PC-3 (cell line): ENCODE measurements at regions not wholly inside any gene's neighbourhood (a gene's known extent, or its start where the extent isn't known, plus 50 kb on each side); places are given as distances from the start of the nearest gene placed in this dataset.

Experiments
- ATAC-seq: fragments of 200-7000 bp; cut with Tn5 transposase; 2 replicates; pipeline ENCODE4 v1.9.1; 2020; ENCODE audit warnings: mild to moderate bottlenecking, moderate library complexity
- BruUV-seq: library from RNA; stranded (reverse); fragments of 400-500 nt; replicated peaks from 2 replicates; lab custom pipeline; 2021; lab: Mats Ljungman, UMichigan
- CTCF ChIA-PET: fragments of 300-600 bp; sonication (Branson Sonifier 250); formaldehyde crosslinking; loops from one replicate; lab custom pipeline; 2022; ENCODE audit warnings: antibody characterized with exemption; lab: Charles Lee
- POLR2A ChIA-PET: fragments of 300-600 bp; sonication (Branson Sonifier 250); formaldehyde crosslinking; loops from one replicate; lab custom pipeline; 2022; ENCODE audit warnings: antibody characterized with exemption; ENCODE audit not compliant: unreplicated experiment; lab: Charles Lee
- DNase-seq: peaks from one replicate; pipeline ENCODE4 v3.0.0-alpha.2; 2015
- H2AFZ ChIP-seq: fragments of 300-600 bp; sonication (generic); 2 replicates; pipeline ENCODE4 v1.6.0; 2016; ENCODE audit warnings: antibody characterized with exemption, low read length
- H3F3A ChIP-seq: fragments of 300-600 bp; sonication (generic); one replicate; pipeline ENCODE4 v1.6.0; 2017; ENCODE audit warnings: antibody characterized with exemption, low read length, control low read depth, mild to moderate bottlenecking; ENCODE audit not compliant: unreplicated experiment
- H3K27ac ChIP-seq: fragments of 300-600 bp; sonication (generic); 2 replicates; pipeline ENCODE4 v1.5.1; 2016; ENCODE audit warnings: mild to moderate bottlenecking, low read length
- H3K27me3 ChIP-seq: fragments of 300-600 bp; sonication (generic); 2 replicates; pipeline ENCODE4 v1.6.1; 2016; ENCODE audit warnings: low read length, mixed read lengths
- H3K36me3 ChIP-seq: fragments of 300-600 bp; sonication (generic); 2 replicates; pipeline ENCODE4 v1.6.1; 2016; ENCODE audit warnings: low read depth, mixed run types, low read length, mixed read lengths
- H3K4me1 ChIP-seq: fragments of 300-600 bp; sonication (generic); 2 replicates; pipeline ENCODE4 v1.5.1; 2016; ENCODE audit warnings: low read length; ENCODE audit not compliant: insufficient read depth
- H3K4me2 ChIP-seq: fragments of 300-600 bp; sonication (generic); 2 replicates; pipeline ENCODE4 v1.6.0; 2016; ENCODE audit warnings: low read length
- H3K4me3 ChIP-seq: fragments of 300-600 bp; sonication (generic); 2 replicates; pipeline ENCODE4 v1.5.1; 2016; ENCODE audit warnings: mild to moderate bottlenecking, low read length, mixed read lengths
- H3K79me2 ChIP-seq: fragments of 300-600 bp; sonication (generic); 2 replicates; pipeline ENCODE4 v1.6.1; 2017; ENCODE audit warnings: low read length, mixed read lengths
- H3K9ac ChIP-seq: fragments of 300-600 bp; sonication (generic); 2 replicates; pipeline ENCODE4 v1.6.0; 2016; ENCODE audit warnings: mild to moderate bottlenecking, low read length
- H3K9me2 ChIP-seq: fragments of 300-600 bp; sonication (generic); replicated peaks from 2 replicates; pipeline ENCODE4 v1.6.1; 2016; ENCODE audit warnings: mixed run types, low read length, mixed read lengths
- H3K9me3 ChIP-seq: fragments of 300-600 bp; sonication (generic); 2 replicates; pipeline ENCODE4 v1.6.1; 2016; ENCODE audit warnings: low read length, mixed read lengths
- H4K20me1 ChIP-seq: fragments of 300-600 bp; sonication (generic); 2 replicates; pipeline ENCODE4 v1.6.1; 2016; ENCODE audit warnings: low read length, mixed read lengths
- EZH2 ChIP-seq: fragments of 300-600 bp; sonication (generic); IDR thresholded peaks from one replicate; pipeline ENCODE4 v1.6.1; 2017; ENCODE audit warnings: antibody characterized with exemption, mild to moderate bottlenecking, low read length; ENCODE audit not compliant: unreplicated experiment
- EZH2phosphoT487 ChIP-seq: fragments of 300-600 bp; sonication (generic); IDR thresholded peaks from 2 replicates; pipeline ENCODE4 v1.6.1; 2018; ENCODE audit warnings: mild to moderate bottlenecking, antibody characterized with exemption, low read length, borderline replicate concordance
- intact Hi-C: fragments of 100-400 bp; cut with micrococcal nuclease; formaldehyde crosslinking; loops from 2 replicates; pipeline ENCODE4 v1.9.0; 2023
- TF ChIP-seq, protein P1 (sequence below): fragments of 300-600 bp; sonication (generic); conservative IDR thresholded peaks from 2 replicates; pipeline ENCODE4 v1.5.1; 2017; ENCODE audit warnings: antibody characterized with exemption, low read depth, mild to moderate bottlenecking, low read length

DNA sequence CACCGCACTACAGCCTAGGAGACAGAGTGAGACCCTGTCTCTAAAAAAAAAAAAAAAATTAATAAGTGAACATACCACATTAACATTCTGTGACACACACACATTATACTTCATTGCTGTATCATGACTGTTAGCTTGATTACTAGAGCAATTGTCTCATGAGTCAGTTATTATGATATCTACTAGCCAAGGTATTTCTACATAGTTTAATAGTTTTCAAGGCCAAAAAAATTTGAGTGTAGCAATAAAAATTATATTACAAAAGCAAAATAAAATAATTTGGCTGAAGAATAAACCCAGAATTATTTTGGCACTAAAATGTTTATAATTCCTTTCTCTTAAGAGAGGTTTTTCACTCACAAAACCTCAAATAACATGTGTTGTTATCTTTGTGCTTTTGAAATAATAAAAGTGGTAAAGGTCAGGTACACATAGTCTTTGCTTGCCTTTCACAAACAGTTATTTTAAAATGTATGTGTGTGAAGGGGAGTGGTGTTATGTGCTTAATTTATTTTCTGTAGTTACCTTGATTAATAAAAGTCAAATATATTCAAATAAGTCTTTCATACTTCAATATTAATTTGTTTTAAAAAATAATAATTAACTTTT, 136.9 kb upstream of the SPOPL start:
- H3F3A ChIP-seq = no peaks in the 10 kb centered on the region
- H4K20me1 ChIP-seq = no peaks in the 10 kb centered on the region
- H3K9me2 ChIP-seq = no peaks in the 10 kb centered on the region
- no peak overlapping the region for H3K4me2 ChIP-seq
- POLR2A ChIA-PET = interaction anchor here (0.5 kb wide), 1 partner anchor 618 kb away, joined by 4 read pairs; no protein-coding TSS in a partner anchor
- H3K36me3 ChIP-seq = no peaks in the 10 kb centered on the region
- H3K4me3 ChIP-seq = no peak overlapping the region
- BruUV-seq = no TSS peak
- CTCF ChIA-PET = interaction anchor here (0.5 kb wide), 1 partner anchor 11 kb away, joined by 3 read pairs; no protein-coding TSS in a partner anchor
- H3K9ac ChIP-seq = no peak overlapping the region
- H2AFZ ChIP-seq = no peak overlapping the region
- no peaks in the 10 kb centered on the region for H3K9me3 ChIP-seq
- no peaks in the 10 kb centered on the region for H3K27me3 ChIP-seq
- ATAC-seq (peak; percentile 72), DNase-seq (peak; percentile 37)
- intact Hi-C loops = no loop called here
- no peak for TF ChIP-seq EZH2
- TF ChIP-seq, protein P1, sequence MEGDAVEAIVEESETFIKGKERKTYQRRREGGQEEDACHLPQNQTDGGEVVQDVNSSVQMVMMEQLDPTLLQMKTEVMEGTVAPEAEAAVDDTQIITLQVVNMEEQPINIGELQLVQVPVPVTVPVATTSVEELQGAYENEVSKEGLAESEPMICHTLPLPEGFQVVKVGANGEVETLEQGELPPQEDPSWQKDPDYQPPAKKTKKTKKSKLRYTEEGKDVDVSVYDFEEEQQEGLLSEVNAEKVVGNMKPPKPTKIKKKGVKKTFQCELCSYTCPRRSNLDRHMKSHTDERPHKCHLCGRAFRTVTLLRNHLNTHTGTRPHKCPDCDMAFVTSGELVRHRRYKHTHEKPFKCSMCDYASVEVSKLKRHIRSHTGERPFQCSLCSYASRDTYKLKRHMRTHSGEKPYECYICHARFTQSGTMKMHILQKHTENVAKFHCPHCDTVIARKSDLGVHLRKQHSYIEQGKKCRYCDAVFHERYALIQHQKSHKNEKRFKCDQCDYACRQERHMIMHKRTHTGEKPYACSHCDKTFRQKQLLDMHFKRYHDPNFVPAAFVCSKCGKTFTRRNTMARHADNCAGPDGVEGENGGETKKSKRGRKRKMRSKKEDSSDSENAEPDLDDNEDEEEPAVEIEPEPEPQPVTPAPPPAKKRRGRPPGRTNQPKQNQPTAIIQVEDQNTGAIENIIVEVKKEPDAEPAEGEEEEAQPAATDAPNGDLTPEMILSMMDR = no peak
- no peak for TF ChIP-seq EZH2phosphoT487
- no peaks in the 10 kb centered on the region for H3K4me1 ChIP-seq
- no peak overlapping the region for H3K27ac ChIP-seq
- no peaks in the 10 kb centered on the region for H3K79me2 ChIP-seq

DNA sequence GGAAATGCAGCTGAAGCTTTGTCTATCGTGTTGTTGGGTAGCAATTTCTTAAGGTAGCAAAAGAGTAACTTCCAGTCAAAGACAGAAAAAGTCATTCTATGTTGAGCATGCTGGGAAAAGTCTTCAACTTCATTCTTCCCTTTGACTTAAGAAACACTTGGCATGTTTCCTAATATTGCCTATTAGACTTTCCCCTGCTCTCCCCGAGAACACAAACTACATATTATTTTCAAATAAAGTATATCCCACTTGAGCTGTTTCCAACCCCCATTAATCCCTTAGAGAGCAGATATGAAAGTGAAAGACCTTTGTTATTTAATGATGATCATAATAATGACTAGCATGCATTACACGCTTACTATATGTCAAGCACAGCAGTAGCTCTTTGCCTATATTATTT, 136.0 kb upstream of the SPOPL start:
- ChIA-PET POLR2A (interaction anchor here (0.5 kb wide), 1 partner anchor 402 kb away, joined by 3 read pairs; no protein-coding TSS in a partner anchor), CTCF (no interaction called here)
- Histone ChIP-seq H2AFZ (no peak overlapping the region), H3K9me3 (no peaks in the 10 kb centered on the region), H3K79me2 (no peaks in the 10 kb centered on the region), H3K27me3 (no peaks in the 10 kb centered on the region), H3K9ac (no peak overlapping the region), H3F3A (no peaks in the 10 kb centered on the region), H3K27ac (no peak overlapping the region), H3K4me2 (no peak overlapping the region), H3K4me3 (no peak overlapping the region), H4K20me1 (no peaks in the 10 kb centered on the region), H3K9me2 (no peaks in the 10 kb centered on the region), H3K36me3 (no peaks in the 10 kb centered on the region), H3K4me1 (no peaks in the 10 kb centered on the region)
- no TSS peak for BruUV-seq
- DNase-seq (no peak), ATAC-seq (no peak)
- intact Hi-C loops = no loop called here
- TF ChIP-seq EZH2phosphoT487 (no peak), EZH2 (no peak)
- TF ChIP-seq, protein P1 = no peak

DNA sequence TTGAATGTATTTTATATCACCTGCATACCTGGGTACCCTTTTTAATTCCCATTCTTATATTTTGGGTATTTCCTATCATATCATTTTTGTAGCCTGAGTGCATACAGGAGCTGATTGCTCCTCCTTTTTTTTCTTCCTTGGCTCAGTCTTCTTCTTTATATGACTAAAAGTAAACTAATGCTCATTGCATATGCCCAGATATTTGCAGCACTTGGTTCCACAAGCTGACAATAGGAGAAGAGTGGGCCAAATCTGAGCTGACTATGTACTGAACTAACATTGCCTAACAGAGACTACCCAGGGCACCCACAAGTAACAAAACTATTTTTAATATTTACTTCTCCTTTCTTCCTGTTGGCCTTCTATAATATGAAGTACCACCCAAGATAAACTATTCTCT, 131.7 kb upstream of the SPOPL start:
- Histone ChIP-seq H3K9ac (no peak overlapping the region), H3K4me2 (no peak overlapping the region), H3K79me2 (no peaks in the 10 kb centered on the region), H3F3A (no peaks in the 10 kb centered on the region), H3K9me2 (no peaks in the 10 kb centered on the region), H3K27me3 (no peaks in the 10 kb centered on the region), H3K9me3 (no peaks in the 10 kb centered on the region), H2AFZ (no peak overlapping the region), H3K4me1 (no peaks in the 10 kb centered on the region), H3K36me3 (no peaks in the 10 kb centered on the region), H3K4me3 (no peak overlapping the region), H4K20me1 (no peaks in the 10 kb centered on the region), H3K27ac (no peak overlapping the region)
- POLR2A ChIA-PET = no interaction called here
- ATAC-seq = peak; percentile 85
- TF ChIP-seq, protein P1 = no peak
- TF ChIP-seq EZH2 = no peak
- intact Hi-C loops = loop anchor here (5.0 to 10.0 kb wide), 4 partner anchors 188 to 403 kb away; no protein-coding TSS in a partner anchor
- CTCF ChIA-PET = no interaction called here
- DNase-seq = peak; percentile 48
- no TSS peak for BruUV-seq
